ENCODE measurements at regions not wholly inside any gene's neighbourhood (a gene's known extent, or its start where the extent isn't known, plus 50 kb on each side); places are given as distances from the start of the nearest gene placed in this dataset.

DNA sequence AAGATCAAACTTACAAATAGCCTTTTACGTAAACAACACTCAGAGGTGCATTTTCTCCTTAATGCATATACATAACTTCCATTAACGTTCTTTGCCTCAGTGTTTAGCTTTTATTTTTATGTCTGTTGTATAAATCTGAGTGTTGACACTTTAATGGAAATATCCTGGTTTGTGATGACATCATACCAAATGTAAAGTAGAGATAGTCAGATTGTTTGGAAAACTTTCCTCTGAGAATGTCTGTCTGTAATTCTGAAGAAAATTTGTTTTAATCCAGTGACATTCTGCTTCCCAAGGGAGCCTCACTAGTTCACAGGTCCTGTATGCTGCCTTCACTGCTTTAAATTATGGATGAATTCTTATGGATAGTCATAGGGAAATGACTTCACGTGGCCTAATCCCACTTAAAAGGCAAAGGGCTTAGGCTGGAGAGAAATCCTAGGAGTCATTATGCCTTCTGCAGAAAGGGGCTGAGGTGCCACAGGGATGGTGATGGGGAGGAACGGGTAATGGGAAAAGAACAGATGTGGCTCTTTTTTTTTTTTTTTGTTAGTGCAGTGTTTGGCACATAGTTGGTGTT is 93.2 kb downstream of the DNAJB9 start:
- TF ChIP-seq EZH2phosphoT487 (IDR thresholded peaks at IDR 0.05; ENCODE audit: borderline replicate concordance, low read length) (no peak), EZH2 (IDR thresholded peaks at IDR 0.05; ENCODE audit: low read length, unreplicated experiment) (no peak), CTCF (conservative IDR thresholded peaks at IDR 0.05; ENCODE audit: low read depth, low read length) (no peak)
- no TSS peak for BruUV-seq (replicated peaks)
- POLR2A ChIA-PET (ENCODE audit: unreplicated experiment), result no interaction called here

DNA sequence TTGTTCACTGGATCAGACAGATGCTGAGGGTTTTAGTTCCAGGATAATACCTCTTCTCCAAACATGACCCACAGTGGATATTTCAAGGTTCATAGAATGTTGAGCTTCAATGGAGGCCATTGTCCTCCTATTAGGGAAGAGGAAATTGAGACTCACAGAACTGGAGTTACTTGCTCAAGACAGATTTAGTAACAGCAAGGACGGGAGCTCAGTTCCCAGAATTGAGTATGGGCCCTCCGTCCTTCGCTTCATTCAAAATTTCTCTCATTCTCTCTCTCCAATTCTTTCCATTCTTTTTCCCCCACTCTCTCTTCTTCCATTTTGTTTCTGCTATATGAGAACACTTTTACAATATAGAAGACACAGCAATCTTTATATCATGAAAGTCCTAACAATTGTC is 94.0 kb downstream of the DNAJB9 start:
- Histone ChIP-seq H3K4me2 (ENCODE audit: low read length) (no peak overlapping the region), H3K79me2 (ENCODE audit: low read length) (no peaks in the 10 kb centered on the region), H3F3A (ENCODE audit: low read length, unreplicated experiment) (no peaks in the 10 kb centered on the region), H3K9me2 (replicated peaks; ENCODE audit: low read length) (no peaks in the 10 kb centered on the region), H3K4me3 (ENCODE audit: low read length) (no peak overlapping the region), H2AFZ (ENCODE audit: low read length) (no peak overlapping the region), H3K27me3 (ENCODE audit: low read length) (no peaks in the 10 kb centered on the region; the same call in 1 of the 2 replicates), H3K27ac (ENCODE audit: low read length) (no peak overlapping the region), H3K9me3 (ENCODE audit: low read length) (no peaks in the 10 kb centered on the region), H3K9ac (ENCODE audit: low read length) (no peak overlapping the region), H4K20me1 (ENCODE audit: low read length) (no peaks in the 10 kb centered on the region), H3K36me3 (ENCODE audit: low read depth, low read length) (no peaks in the 10 kb centered on the region), H3K4me1 (ENCODE audit: insufficient read depth, low read length) (no peaks in the 10 kb centered on the region)
- TF ChIP-seq EZH2 (IDR thresholded peaks at IDR 0.05; ENCODE audit: low read length, unreplicated experiment) (no peak), EZH2phosphoT487 (IDR thresholded peaks at IDR 0.05; ENCODE audit: borderline replicate concordance, low read length) (no peak)
- no peak for DNase-seq
- ChIA-PET POLR2A (ENCODE audit: unreplicated experiment) (no interaction called here), CTCF (no interaction called here)
- intact Hi-C loops (cut with micrococcal nuclease), result loop anchor here (5.0 kb wide), 1 partner anchor 309 kb away; no protein-coding TSS in a partner anchor
- no TSS peak for BruUV-seq (replicated peaks)
- ATAC-seq, result no peak

More for the DNA sequence above, 93.2 kb downstream of the DNAJB9 start:
- no peak for ATAC-seq
- Histone ChIP-seq H4K20me1 (ENCODE audit: low read length) (no peaks in the 10 kb centered on the region), H3K36me3 (ENCODE audit: low read depth, low read length) (no peaks in the 10 kb centered on the region), H3K27ac (ENCODE audit: low read length) (no peak overlapping the region), H3K9me2 (replicated peaks; ENCODE audit: low read length) (no peaks in the 10 kb centered on the region), H3K9me3 (ENCODE audit: low read length) (no peaks in the 10 kb centered on the region), H3K9ac (ENCODE audit: low read length) (no peak overlapping the region), H3K4me2 (ENCODE audit: low read length) (no peak overlapping the region), H3F3A (ENCODE audit: low read length, unreplicated experiment) (no peaks in the 10 kb centered on the region), H3K27me3 (ENCODE audit: low read length) (peaks cover 2% of the 10 kb centered on the region; the same call in 1 of the 2 replicates), H2AFZ (ENCODE audit: low read length) (no peak overlapping the region), H3K79me2 (ENCODE audit: low read length) (no peaks in the 10 kb centered on the region), H3K4me3 (ENCODE audit: low read length) (no peak overlapping the region), H3K4me1 (ENCODE audit: insufficient read depth, low read length) (no peaks in the 10 kb centered on the region)
- CTCF ChIA-PET, result no interaction called here
- intact Hi-C loops (cut with micrococcal nuclease), result loop anchor here (5.0 kb wide), 1 partner anchor 309 kb away; no protein-coding TSS in a partner anchor
- no peak for DNase-seq

GRCh38 chr7:108667216-108667615 is 97.5 kb downstream of the DNAJB9 start:
- Histone ChIP-seq H3K4me1 (ENCODE audit: insufficient read depth, low read length) (no peaks in the 10 kb centered on the region), H3K9ac (ENCODE audit: low read length) (no peak overlapping the region), H3K27ac (ENCODE audit: low read length) (no peak overlapping the region), H3K4me2 (ENCODE audit: low read length) (no peak overlapping the region), H3K4me3 (ENCODE audit: low read length) (no peak overlapping the region), H3F3A (ENCODE audit: low read length, unreplicated experiment) (no peaks in the 10 kb centered on the region), H4K20me1 (ENCODE audit: low read length) (no peaks in the 10 kb centered on the region), H3K9me3 (ENCODE audit: low read length) (no peaks in the 10 kb centered on the region), H2AFZ (ENCODE audit: low read length) (no peak overlapping the region), H3K79me2 (ENCODE audit: low read length) (no peaks in the 10 kb centered on the region), H3K27me3 (ENCODE audit: low read length) (no peaks in the 10 kb centered on the region), H3K9me2 (replicated peaks; ENCODE audit: low read length) (no peaks in the 10 kb centered on the region), H3K36me3 (ENCODE audit: low read depth, low read length) (no peaks in the 10 kb centered on the region)
- DNase-seq (no peak), ATAC-seq (no peak)
- ChIA-PET CTCF (no interaction called here), POLR2A (ENCODE audit: unreplicated experiment) (no interaction called here)
- no TSS peak for BruUV-seq (replicated peaks)
- TF ChIP-seq EZH2 (IDR thresholded peaks at IDR 0.05; ENCODE audit: low read length, unreplicated experiment) (no peak), CTCF (conservative IDR thresholded peaks at IDR 0.05; ENCODE audit: low read depth, low read length) (no peak), EZH2phosphoT487 (IDR thresholded peaks at IDR 0.05; ENCODE audit: borderline replicate concordance, low read length) (no peak)
- intact Hi-C loops (cut with micrococcal nuclease), result no loop called here

Data from PC-3 (cell line).